Parathyroid adenoma (tissue), 2 donors: ENCODE measurements at regions not wholly inside any gene's neighbourhood (a gene's known extent, or its start where the extent isn't known, plus 50 kb on each side); places are given as distances from the start of the nearest gene placed in this dataset.

Experiments
- H2AFZ ChIP-seq: fragments of 300-600 bp; sonication (generic); one replicate; pipeline ENCODE4 v1.7.0; 2017; ENCODE audit warnings: antibody characterized with exemption, mild to moderate bottlenecking
- H3K27ac ChIP-seq: fragments of 300-600 bp; sonication (generic); one replicate; pipeline ENCODE4 v1.7.0; 2017
- H3K27me3 ChIP-seq: fragments of 300-600 bp; sonication (generic); one replicate; pipeline ENCODE4 v1.7.0; 2017; ENCODE audit warnings: low read length; ENCODE audit not compliant: control insufficient read depth, insufficient read depth
- H3K36me3 ChIP-seq: fragments of 300-600 bp; sonication (generic); one replicate; pipeline ENCODE4 v1.7.0; 2017; ENCODE audit warnings: low read length; ENCODE audit not compliant: control insufficient read depth, insufficient read depth
- H3K4me1 ChIP-seq: fragments of 300-600 bp; sonication (generic); one replicate; pipeline ENCODE4 v1.7.0; 2017; ENCODE audit warnings: control low read depth
- H3K4me2 ChIP-seq: fragments of 300-600 bp; sonication (generic); one replicate; pipeline ENCODE4 v1.7.0; 2017; ENCODE audit warnings: low read length
- H3K4me3 ChIP-seq: fragments of 300-600 bp; sonication (generic); one replicate; pipeline ENCODE4 v1.7.0; 2017; ENCODE audit warnings: low read depth, low read length
- H3K79me2 ChIP-seq: fragments of 300-600 bp; sonication (generic); one replicate; pipeline ENCODE4 v1.7.0; 2017; ENCODE audit warnings: control low read depth
- H3K9ac ChIP-seq: fragments of 300-600 bp; sonication (generic); one replicate; pipeline ENCODE4 v1.7.0; 2017; ENCODE audit warnings: mild to moderate bottlenecking
- H3K9me3 ChIP-seq: fragments of 300-600 bp; sonication (generic); one replicate; pipeline ENCODE4 v1.7.0; 2017; ENCODE audit warnings: low read length; ENCODE audit not compliant: control insufficient read depth
- CTCF ChIP-seq: fragments of 300-600 bp; sonication (generic); IDR thresholded peaks from one replicate; pipeline ENCODE4 v1.7.0; 2017; ENCODE audit warnings: antibody characterized with exemption, mild to moderate bottlenecking
- donor health status: primary hyperparathyroidism.

DNA sequence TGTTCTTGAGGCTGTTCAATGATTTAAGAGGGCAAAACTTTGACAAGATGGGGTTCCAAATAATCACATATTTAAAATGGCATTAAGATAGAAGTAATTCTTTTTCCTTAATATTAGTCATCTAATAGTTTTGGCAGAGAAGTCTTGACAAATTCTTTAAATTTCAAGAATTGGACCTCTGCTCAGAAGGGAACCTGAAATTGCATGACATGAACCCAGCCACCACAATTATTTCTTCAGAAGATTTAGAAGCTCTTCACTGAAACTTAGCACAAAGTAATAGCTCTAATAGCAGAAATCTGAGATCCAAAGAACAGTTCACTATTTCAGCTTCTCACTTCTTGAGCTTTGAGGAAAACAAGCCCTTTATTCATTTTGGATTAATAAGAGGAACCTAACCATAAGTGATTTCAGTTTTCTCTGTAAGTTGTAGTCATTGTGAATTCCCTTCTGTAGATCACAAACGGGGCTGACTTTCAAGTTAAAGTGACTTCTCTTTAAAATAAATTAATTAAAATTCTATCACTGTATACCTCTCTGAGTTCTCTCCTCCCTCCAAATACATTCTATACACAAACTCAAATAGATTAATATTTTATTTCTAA lies 100.6 kb upstream of the ITGA4 start:
- no peaks in the 10 kb centered on the region for H3K79me2 ChIP-seq
- TF ChIP-seq CTCF, result no peak
- no peak overlapping the region for H3K4me2 ChIP-seq
- no peak overlapping the region for H2AFZ ChIP-seq
- no peak overlapping the region for H3K27ac ChIP-seq
- no peak overlapping the region for H3K4me3 ChIP-seq
- no peaks in the 10 kb centered on the region for H3K9me3 ChIP-seq
- H3K27me3 ChIP-seq, result no peaks in the 10 kb centered on the region
- no peaks in the 10 kb centered on the region for H3K36me3 ChIP-seq
- no peaks in the 10 kb centered on the region for H3K4me1 ChIP-seq
- H3K9ac ChIP-seq, result no peak overlapping the region

GRCh38 chr2:181357979-181358378 lies 99.2 kb upstream of the ITGA4 start:
- no peak for TF ChIP-seq CTCF
- no peak overlapping the region for H3K4me2 ChIP-seq
- H2AFZ ChIP-seq, result no peak overlapping the region
- no peaks in the 10 kb centered on the region for H3K9me3 ChIP-seq
- no peaks in the 10 kb centered on the region for H3K79me2 ChIP-seq
- H3K4me3 ChIP-seq, result no peak overlapping the region
- no peaks in the 10 kb centered on the region for H3K4me1 ChIP-seq
- no peak overlapping the region for H3K9ac ChIP-seq
- H3K36me3 ChIP-seq, result no peaks in the 10 kb centered on the region
- H3K27ac ChIP-seq, result no peak overlapping the region
- no peaks in the 10 kb centered on the region for H3K27me3 ChIP-seq

DNA sequence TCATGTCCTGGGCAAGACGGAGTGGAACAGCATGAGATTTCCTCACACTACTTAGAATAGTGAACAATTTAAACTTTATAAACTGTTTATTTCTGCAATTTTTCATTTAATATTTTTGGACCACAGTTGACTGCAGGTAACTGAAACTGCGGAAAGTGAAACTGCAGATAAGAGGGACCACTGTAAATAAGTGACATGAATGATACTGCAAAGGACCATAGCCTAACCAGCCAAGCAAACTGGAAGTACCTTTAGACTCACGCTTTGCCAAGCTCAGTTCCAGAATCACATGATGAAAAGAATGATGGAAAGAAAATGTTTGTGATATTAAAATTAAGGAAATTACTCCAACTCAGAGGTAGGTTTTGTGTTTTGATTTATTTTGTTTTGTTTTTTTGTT lies 94.6 kb upstream of the ITGA4 start:
- no peak overlapping the region for H3K4me2 ChIP-seq
- no peak overlapping the region for H2AFZ ChIP-seq
- H3K4me1 ChIP-seq, result no peaks in the 10 kb centered on the region
- H3K4me3 ChIP-seq, result no peak overlapping the region
- H3K36me3 ChIP-seq, result no peaks in the 10 kb centered on the region
- H3K27me3 ChIP-seq, result no peaks in the 10 kb centered on the region
- H3K9ac ChIP-seq, result no peak overlapping the region
- no peaks in the 10 kb centered on the region for H3K79me2 ChIP-seq
- no peaks in the 10 kb centered on the region for H3K9me3 ChIP-seq
- H3K27ac ChIP-seq, result no peak overlapping the region
- TF ChIP-seq CTCF, result no peak

DNA sequence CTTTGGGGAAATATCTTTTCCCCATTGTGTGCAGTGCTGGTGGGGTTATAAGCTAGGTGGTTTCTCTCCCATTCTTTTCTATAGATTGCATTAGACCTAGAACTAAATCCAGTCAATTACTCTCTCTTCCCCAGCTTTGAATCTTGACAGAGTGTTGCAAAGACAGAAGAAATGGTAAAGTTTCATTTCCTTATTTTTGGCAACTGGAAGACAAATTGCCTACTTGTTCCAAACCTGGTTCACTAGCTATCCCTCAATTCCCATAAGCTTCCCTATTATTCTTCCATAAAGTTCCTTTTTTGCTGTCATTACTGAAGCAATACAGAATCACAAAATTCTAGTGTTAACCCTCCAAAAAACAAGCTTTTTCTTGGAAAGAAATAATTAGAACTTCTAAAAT lies 94.0 kb upstream of the ITGA4 start:
- H3K27me3 ChIP-seq, result no peaks in the 10 kb centered on the region
- H3K27ac ChIP-seq, result no peak overlapping the region
- H3K4me2 ChIP-seq, result no peak overlapping the region
- H2AFZ ChIP-seq, result no peak overlapping the region
- H3K4me3 ChIP-seq, result no peak overlapping the region
- H3K9me3 ChIP-seq, result no peaks in the 10 kb centered on the region
- H3K36me3 ChIP-seq, result no peaks in the 10 kb centered on the region
- H3K79me2 ChIP-seq, result no peaks in the 10 kb centered on the region
- H3K4me1 ChIP-seq, result no peaks in the 10 kb centered on the region
- no peak overlapping the region for H3K9ac ChIP-seq
- TF ChIP-seq CTCF, result no peak

DNA sequence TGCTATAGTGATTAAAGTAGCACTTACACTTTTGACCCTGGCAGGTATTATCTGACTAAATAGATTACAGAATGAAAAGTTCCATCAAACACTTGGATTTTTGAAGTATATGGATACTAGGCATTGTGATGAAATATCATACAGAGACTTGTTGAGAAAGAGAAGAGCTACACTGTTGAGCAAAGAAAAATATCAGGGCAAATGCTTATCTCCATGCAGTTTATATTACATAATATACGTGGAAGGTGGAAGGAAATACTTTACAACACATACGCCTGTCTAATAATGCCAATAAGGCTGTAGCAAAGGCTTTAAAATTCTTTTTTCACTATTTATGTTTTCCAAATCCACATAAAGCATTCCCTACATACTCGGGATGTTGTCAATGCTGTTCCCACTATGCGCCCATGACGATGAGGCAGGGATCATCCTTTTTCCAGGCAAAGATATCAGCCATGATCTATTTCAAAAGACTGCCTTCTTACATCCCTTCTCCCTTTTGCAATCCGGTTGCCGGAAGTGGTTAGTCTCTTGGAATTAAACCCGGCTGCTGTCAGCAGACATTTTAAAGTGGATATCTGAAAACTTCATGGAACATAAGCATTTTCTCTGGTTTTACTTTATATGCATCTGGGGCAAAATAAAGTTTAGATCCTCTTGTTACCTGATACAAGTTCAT lies 92.6 kb upstream of the ITGA4 start:
- no peaks in the 10 kb centered on the region for H3K36me3 ChIP-seq
- no peaks in the 10 kb centered on the region for H3K79me2 ChIP-seq
- H3K27ac ChIP-seq, result no peak overlapping the region
- H3K4me3 ChIP-seq, result no peak overlapping the region
- no peaks in the 10 kb centered on the region for H3K4me1 ChIP-seq
- H3K4me2 ChIP-seq, result no peak overlapping the region
- no peaks in the 10 kb centered on the region for H3K27me3 ChIP-seq
- no peak overlapping the region for H3K9ac ChIP-seq
- no peak overlapping the region for H2AFZ ChIP-seq
- TF ChIP-seq CTCF, result no peak
- no peaks in the 10 kb centered on the region for H3K9me3 ChIP-seq
